ENCODE measurements at regions not wholly inside any gene's neighbourhood (a gene's known extent, or its start where the extent isn't known, plus 50 kb on each side); places are given as distances from the start of the nearest gene placed in this dataset.

DNA sequence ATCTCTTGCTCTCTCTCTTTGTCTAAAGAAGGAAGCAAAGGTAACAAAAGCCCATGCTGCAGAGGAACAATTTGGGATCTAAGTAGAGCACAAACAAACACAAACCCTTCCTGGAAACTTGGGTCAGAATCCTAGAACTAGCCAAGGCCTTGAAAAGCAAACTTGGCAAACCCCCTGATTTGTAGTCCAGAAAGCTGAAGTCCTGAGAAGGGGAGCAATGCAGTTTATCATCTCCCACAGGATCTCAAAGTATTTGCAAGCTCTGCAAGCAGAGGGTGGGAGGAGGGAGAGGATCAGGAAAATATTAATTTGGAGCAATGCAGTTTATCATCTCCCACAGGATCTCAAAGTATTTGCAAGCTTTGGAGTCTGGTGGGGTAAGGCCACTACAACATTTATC, 379.5 kb upstream of the FGF13 start:
- Histone ChIP-seq H4K20me1 (replicated peaks; ENCODE audit: control insufficient read depth, insufficient read depth, low read length) (no peaks in the 10 kb centered on the region), H3K4me2 (ENCODE audit: insufficient read depth, low read length) (no peak overlapping the region), H2AFZ (ENCODE audit: low read depth, low read length) (no peak overlapping the region), H3K79me2 (ENCODE audit: control insufficient read depth, insufficient read depth, low read length) (no peaks in the 10 kb centered on the region), H3K27me3 (ENCODE audit: control insufficient read depth in 2 of 2, insufficient read depth in 2 of 2, low read length in 2 of 2) (no peaks in the 10 kb centered on the region), H3K27ac (ENCODE audit: extremely low read depth, low read depth, low read length) (no peak overlapping the region), H3K4me1 (replicated peaks in 1 of 2; ENCODE audit: control insufficient read depth in 2 of 2, insufficient read depth in 2 of 2, low read length in 2 of 2) (no peaks in the 10 kb centered on the region), H3K36me3 (ENCODE audit: control insufficient read depth, insufficient read depth, low read length) (no peaks in the 10 kb centered on the region), H3K9me3 (replicated peaks; ENCODE audit: control insufficient read depth, insufficient read depth, low read depth, low read length) (no peaks in the 10 kb centered on the region), H3K9ac (ENCODE audit: insufficient read depth in 1 of 2, low read depth in 2 of 2, low read length in 2 of 2) (no peak overlapping the region), H3K9me1 (ENCODE audit: control insufficient read depth, insufficient read depth, low read length) (no peaks in the 10 kb centered on the region), H3K4me3 (no peak overlapping the region)
- ATAC-seq (no peak), FAIRE-seq (no peak), DNase-seq (ENCODE audit: extremely low read depth in 1 of 4, low spot score in 3 of 4) (no peak)
- intact Hi-C loops (cut with micrococcal nuclease) = no loop called here
- ChIA-PET POLR2A (no interaction called here), CTCF (ENCODE audit: low intra/inter-chr PET ratio) (no interaction called here)
- no TSS peak for BruUV-seq (replicated peaks)
- TF ChIP-seq POLR2B (IDR thresholded peaks at IDR 0.05; ENCODE audit: low read depth, partially characterized antibody) = no peak
- TF ChIP-seq TEAD4 (IDR thresholded peaks at IDR 0.05; ENCODE audit: low read length) = no peak
- TF ChIP-seq TEAD4 (CRISPR knock-in tag; IDR thresholded peaks at IDR 0.05; ENCODE audit: borderline replicate concordance) = no peak
- TF ChIP-seq CCAR2 (IDR thresholded peaks at IDR 0.05; ENCODE audit: low read depth, low read length) = no peak
- in situ Hi-C loops (cut with MboI) = no loop called here

DNA sequence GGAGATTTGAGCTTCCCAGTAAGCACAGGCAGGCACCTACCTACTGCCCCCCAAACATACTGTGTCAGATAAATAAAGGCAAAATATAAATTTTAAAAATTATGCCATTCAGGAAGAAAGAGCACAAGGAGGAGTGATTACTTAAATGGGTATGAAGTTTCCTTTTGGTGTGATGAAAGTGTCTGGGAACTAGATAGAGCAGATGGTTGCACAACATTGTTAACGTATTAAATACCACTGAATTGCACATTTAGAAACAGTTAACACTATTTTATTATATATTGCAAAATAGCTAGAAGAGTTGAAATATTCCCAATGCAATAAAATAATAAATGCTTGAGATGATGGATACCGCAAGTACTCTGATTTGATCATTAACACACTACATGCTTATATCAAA, 374.7 kb upstream of the FGF13 start:
- no peaks in the 10 kb centered on the region for H3K79me2 ChIP-seq (ENCODE audit: control insufficient read depth, insufficient read depth, low read length)
- H3K9me3 ChIP-seq (replicated peaks; ENCODE audit: control insufficient read depth, insufficient read depth, low read depth, low read length) = no peaks in the 10 kb centered on the region
- intact Hi-C loops (cut with micrococcal nuclease) (no loop called here), in situ Hi-C loops (cut with MboI) (no loop called here)
- no TSS peak for BruUV-seq (replicated peaks)
- H3K4me1 ChIP-seq (replicated peaks in 1 of 2; ENCODE audit: control insufficient read depth in 2 of 2, insufficient read depth in 2 of 2, low read length in 2 of 2) = no peaks in the 10 kb centered on the region
- FAIRE-seq = no peak
- no peak overlapping the region for H3K27ac ChIP-seq (ENCODE audit: extremely low read depth, low read depth, low read length)
- no peak overlapping the region for H3K4me3 ChIP-seq
- H3K36me3 ChIP-seq (ENCODE audit: control insufficient read depth, insufficient read depth, low read length) = no peaks in the 10 kb centered on the region
- no peaks in the 10 kb centered on the region for H3K27me3 ChIP-seq (ENCODE audit: control insufficient read depth in 2 of 2, insufficient read depth in 2 of 2, low read length in 2 of 2)
- no peak overlapping the region for H3K9ac ChIP-seq (ENCODE audit: insufficient read depth in 1 of 2, low read depth in 2 of 2, low read length in 2 of 2)
- no peak for DNase-seq (ENCODE audit: extremely low read depth in 1 of 4, low spot score in 3 of 4)
- H2AFZ ChIP-seq (ENCODE audit: low read depth, low read length) = no peak overlapping the region
- WGBS (ENCODE audit: insufficient coverage, low coverage, missing lambda C conversion rate) = 61% methylated on average over 2 of the region's 2 CpGs
- no peak for ATAC-seq
- H3K9me1 ChIP-seq (ENCODE audit: control insufficient read depth, insufficient read depth, low read length) = no peaks in the 10 kb centered on the region
- ChIA-PET POLR2A (no interaction called here), CTCF (ENCODE audit: low intra/inter-chr PET ratio) (no interaction called here)
- no peak overlapping the region for H3K4me2 ChIP-seq (ENCODE audit: insufficient read depth, low read length)
- H4K20me1 ChIP-seq (replicated peaks; ENCODE audit: control insufficient read depth, insufficient read depth, low read length) = no peaks in the 10 kb centered on the region
- no peak for TF ChIP-seq TCF7 (IDR thresholded peaks at IDR 0.05; ENCODE audit: borderline replicate concordance)
- TF ChIP-seq SNRNP70 (optimal IDR thresholded peaks at IDR 0.05; ENCODE audit: low read depth, low read length) = no peak
- TF ChIP-seq TAL1 (IDR thresholded peaks at IDR 0.05) = no peak
- no peak for TF ChIP-seq PTRF (tag; IDR thresholded peaks at IDR 0.05)
- TF ChIP-seq, protein P1, sequence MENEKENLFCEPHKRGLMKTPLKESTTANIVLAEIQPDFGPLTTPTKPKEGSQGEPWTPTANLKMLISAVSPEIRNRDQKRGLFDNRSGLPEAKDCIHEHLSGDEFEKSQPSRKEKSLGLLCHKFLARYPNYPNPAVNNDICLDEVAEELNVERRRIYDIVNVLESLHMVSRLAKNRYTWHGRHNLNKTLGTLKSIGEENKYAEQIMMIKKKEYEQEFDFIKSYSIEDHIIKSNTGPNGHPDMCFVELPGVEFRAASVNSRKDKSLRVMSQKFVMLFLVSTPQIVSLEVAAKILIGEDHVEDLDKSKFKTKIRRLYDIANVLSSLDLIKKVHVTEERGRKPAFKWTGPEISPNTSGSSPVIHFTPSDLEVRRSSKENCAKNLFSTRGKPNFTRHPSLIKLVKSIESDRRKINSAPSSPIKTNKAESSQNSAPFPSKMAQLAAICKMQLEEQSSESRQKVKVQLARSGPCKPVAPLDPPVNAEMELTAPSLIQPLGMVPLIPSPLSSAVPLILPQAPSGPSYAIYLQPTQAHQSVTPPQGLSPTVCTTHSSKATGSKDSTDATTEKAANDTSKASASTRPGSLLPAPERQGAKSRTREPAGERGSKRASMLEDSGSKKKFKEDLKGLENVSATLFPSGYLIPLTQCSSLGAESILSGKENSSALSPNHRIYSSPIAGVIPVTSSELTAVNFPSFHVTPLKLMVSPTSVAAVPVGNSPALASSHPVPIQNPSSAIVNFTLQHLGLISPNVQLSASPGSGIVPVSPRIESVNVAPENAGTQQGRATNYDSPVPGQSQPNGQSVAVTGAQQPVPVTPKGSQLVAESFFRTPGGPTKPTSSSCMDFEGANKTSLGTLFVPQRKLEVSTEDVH (IDR thresholded peaks at IDR 0.05; ENCODE audit: low read depth, partially characterized antibody) = no peak
